ENCODE measurements at regions not wholly inside any gene's neighbourhood (a gene's known extent, or its start where the extent isn't known, plus 50 kb on each side); places are given as distances from the start of the nearest gene placed in this dataset.

DNA sequence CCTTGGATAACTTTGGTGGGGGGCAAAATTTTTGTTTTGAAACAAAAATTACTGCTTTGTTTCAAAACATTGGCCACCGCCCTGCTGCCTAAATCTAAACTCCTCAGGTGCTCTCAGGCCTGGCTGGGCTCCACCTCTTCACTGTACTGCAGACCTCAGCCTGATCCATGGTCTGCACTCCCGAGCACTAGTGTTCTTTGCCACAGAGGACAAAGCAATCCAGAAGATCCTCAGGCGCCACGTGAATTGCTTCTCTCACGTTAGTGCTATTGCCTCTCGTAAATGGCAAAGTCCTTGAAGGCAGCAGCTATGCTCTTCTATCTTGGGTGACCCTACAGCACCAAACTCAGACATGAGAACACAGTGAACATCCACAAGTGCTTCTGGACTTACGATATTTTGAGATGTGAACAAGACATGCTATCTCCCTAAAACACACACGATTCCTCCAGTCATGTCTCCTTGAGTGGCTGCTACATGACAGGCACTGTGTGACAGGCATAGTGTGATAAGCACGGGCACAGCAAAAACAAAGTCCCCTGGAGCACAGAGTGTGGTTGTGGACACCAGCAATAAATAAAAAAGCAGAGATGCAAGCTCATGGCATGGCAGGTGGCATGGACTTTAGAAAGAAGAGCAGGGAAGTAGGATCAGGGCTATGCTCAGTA, 582.1 kb upstream of the DPP6 start:
- no peak for ATAC-seq
- no peak for TF ChIP-seq ISL1 (CRISPR knock-in tag; IDR thresholded peaks at IDR 0.05)
- TF ChIP-seq, protein P1, sequence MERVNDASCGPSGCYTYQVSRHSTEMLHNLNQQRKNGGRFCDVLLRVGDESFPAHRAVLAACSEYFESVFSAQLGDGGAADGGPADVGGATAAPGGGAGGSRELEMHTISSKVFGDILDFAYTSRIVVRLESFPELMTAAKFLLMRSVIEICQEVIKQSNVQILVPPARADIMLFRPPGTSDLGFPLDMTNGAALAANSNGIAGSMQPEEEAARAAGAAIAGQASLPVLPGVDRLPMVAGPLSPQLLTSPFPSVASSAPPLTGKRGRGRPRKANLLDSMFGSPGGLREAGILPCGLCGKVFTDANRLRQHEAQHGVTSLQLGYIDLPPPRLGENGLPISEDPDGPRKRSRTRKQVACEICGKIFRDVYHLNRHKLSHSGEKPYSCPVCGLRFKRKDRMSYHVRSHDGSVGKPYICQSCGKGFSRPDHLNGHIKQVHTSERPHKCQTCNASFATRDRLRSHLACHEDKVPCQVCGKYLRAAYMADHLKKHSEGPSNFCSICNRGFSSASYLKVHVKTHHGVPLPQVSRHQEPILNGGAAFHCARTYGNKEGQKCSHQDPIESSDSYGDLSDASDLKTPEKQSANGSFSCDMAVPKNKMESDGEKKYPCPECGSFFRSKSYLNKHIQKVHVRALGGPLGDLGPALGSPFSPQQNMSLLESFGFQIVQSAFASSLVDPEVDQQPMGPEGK (CRISPR knock-in tag; IDR thresholded peaks at IDR 0.05; ENCODE audit: borderline replicate concordance): no peak
- no peak for TF ChIP-seq ZNF70 (CRISPR knock-in tag; IDR thresholded peaks at IDR 0.05)
- TF ChIP-seq ARNTL (CRISPR knock-in tag; IDR thresholded peaks at IDR 0.05; ENCODE audit: borderline replicate concordance, low read depth): no peak
- no peak for TF ChIP-seq ZFP3 (CRISPR knock-in tag; IDR thresholded peaks at IDR 0.05)
- no peak for TF ChIP-seq RARB (CRISPR knock-in tag; IDR thresholded peaks at IDR 0.05)
- TF ChIP-seq, protein P2, sequence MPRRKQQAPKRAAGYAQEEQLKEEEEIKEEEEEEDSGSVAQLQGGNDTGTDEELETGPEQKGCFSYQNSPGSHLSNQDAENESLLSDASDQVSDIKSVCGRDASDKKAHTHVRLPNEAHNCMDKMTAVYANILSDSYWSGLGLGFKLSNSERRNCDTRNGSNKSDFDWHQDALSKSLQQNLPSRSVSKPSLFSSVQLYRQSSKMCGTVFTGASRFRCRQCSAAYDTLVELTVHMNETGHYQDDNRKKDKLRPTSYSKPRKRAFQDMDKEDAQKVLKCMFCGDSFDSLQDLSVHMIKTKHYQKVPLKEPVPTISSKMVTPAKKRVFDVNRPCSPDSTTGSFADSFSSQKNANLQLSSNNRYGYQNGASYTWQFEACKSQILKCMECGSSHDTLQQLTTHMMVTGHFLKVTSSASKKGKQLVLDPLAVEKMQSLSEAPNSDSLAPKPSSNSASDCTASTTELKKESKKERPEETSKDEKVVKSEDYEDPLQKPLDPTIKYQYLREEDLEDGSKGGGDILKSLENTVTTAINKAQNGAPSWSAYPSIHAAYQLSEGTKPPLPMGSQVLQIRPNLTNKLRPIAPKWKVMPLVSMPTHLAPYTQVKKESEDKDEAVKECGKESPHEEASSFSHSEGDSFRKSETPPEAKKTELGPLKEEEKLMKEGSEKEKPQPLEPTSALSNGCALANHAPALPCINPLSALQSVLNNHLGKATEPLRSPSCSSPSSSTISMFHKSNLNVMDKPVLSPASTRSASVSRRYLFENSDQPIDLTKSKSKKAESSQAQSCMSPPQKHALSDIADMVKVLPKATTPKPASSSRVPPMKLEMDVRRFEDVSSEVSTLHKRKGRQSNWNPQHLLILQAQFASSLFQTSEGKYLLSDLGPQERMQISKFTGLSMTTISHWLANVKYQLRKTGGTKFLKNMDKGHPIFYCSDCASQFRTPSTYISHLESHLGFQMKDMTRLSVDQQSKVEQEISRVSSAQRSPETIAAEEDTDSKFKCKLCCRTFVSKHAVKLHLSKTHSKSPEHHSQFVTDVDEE (CRISPR knock-in tag; IDR thresholded peaks at IDR 0.05): no peak
- TF ChIP-seq ESRRG (CRISPR knock-in tag; IDR thresholded peaks at IDR 0.05): no peak
- TF ChIP-seq PPARA (CRISPR knock-in tag; IDR thresholded peaks at IDR 0.05; ENCODE audit: borderline replicate concordance): no peak
- TF ChIP-seq, protein P3, sequence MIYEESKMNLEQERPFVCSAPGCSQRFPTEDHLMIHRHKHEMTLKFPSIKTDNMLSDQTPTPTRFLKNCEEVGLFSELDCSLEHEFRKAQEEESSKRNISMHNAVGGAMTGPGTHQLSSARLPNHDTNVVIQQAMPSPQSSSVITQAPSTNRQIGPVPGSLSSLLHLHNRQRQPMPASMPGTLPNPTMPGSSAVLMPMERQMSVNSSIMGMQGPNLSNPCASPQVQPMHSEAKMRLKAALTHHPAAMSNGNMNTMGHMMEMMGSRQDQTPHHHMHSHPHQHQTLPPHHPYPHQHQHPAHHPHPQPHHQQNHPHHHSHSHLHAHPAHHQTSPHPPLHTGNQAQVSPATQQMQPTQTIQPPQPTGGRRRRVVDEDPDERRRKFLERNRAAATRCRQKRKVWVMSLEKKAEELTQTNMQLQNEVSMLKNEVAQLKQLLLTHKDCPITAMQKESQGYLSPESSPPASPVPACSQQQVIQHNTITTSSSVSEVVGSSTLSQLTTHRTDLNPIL (CRISPR knock-in tag; IDR thresholded peaks at IDR 0.05; ENCODE audit: low read depth): no peak
- no peak for TF ChIP-seq ZFP30 (CRISPR knock-in tag; IDR thresholded peaks at IDR 0.05)
- no peak for TF ChIP-seq SNAI2 (CRISPR knock-in tag; IDR thresholded peaks at IDR 0.05)
- TF ChIP-seq CSDC2 (CRISPR knock-in tag; IDR thresholded peaks at IDR 0.05): no peak
- no peak for TF ChIP-seq GLIS3 (CRISPR knock-in tag; IDR thresholded peaks at IDR 0.05)
- TF ChIP-seq, protein P4, sequence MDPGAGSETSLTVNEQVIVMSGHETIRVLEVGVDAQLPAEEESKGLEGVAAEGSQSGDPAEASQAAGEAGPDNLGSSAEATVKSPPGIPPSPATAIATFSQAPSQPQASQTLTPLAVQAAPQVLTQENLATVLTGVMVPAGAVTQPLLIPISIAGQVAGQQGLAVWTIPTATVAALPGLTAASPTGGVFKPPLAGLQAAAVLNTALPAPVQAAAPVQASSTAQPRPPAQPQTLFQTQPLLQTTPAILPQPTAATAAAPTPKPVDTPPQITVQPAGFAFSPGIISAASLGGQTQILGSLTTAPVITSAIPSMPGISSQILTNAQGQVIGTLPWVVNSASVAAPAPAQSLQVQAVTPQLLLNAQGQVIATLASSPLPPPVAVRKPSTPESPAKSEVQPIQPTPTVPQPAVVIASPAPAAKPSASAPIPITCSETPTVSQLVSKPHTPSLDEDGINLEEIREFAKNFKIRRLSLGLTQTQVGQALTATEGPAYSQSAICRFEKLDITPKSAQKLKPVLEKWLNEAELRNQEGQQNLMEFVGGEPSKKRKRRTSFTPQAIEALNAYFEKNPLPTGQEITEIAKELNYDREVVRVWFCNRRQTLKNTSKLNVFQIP (CRISPR knock-in tag; IDR thresholded peaks at IDR 0.05; ENCODE audit: borderline replicate concordance, low read depth): no peak
- no peak for TF ChIP-seq TCF4 (CRISPR knock-in tag; IDR thresholded peaks at IDR 0.05; ENCODE audit: borderline replicate concordance)
- TF ChIP-seq, protein P5, sequence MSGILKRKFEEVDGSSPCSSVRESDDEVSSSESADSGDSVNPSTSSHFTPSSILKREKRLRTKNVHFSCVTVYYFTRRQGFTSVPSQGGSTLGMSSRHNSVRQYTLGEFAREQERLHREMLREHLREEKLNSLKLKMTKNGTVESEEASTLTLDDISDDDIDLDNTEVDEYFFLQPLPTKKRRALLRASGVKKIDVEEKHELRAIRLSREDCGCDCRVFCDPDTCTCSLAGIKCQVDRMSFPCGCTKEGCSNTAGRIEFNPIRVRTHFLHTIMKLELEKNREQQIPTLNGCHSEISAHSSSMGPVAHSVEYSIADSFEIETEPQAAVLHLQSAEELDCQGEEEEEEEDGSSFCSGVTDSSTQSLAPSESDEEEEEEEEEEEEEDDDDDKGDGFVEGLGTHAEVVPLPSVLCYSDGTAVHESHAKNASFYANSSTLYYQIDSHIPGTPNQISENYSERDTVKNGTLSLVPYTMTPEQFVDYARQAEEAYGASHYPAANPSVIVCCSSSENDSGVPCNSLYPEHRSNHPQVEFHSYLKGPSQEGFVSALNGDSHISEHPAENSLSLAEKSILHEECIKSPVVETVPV (CRISPR knock-in tag; IDR thresholded peaks at IDR 0.05): no peak
- no peak for TF ChIP-seq ZNF8 (CRISPR knock-in tag; IDR thresholded peaks at IDR 0.05)
- no peak for TF ChIP-seq ZNF565 (CRISPR knock-in tag; conservative IDR thresholded peaks at IDR 0.05; ENCODE audit: low read depth)

DNA sequence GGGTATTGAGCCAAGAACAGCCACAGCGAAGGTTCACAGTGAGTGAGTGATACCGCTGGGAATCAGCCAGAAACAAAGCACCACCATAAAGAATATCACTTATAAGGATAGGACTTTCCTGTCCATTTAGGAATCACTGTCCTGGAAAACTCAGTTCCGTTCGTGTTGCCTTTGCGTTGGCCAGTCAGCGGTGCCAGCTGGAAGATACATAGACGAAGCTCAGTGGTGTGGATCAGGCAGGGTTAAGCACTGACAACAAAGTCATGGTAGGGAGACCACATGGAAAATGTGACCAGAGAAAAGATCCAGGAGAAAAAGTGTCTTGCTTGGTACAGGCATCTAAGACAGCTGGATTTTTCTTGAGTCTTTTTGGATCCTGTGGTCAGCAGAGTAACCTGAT, 579.7 kb upstream of the DPP6 start:
- no peak for ATAC-seq
- no peak for TF ChIP-seq RARB (CRISPR knock-in tag; IDR thresholded peaks at IDR 0.05)
- no peak for TF ChIP-seq ESRRG (CRISPR knock-in tag; IDR thresholded peaks at IDR 0.05)
- TF ChIP-seq, protein P2 (CRISPR knock-in tag; IDR thresholded peaks at IDR 0.05): no peak
- TF ChIP-seq, protein P1 (CRISPR knock-in tag; IDR thresholded peaks at IDR 0.05; ENCODE audit: borderline replicate concordance): no peak
- TF ChIP-seq ZFP3 (CRISPR knock-in tag; IDR thresholded peaks at IDR 0.05): no peak
- TF ChIP-seq, protein P3 (CRISPR knock-in tag; IDR thresholded peaks at IDR 0.05; ENCODE audit: low read depth): no peak
- no peak for TF ChIP-seq ZC3H10 (CRISPR knock-in tag; IDR thresholded peaks at IDR 0.05)
- TF ChIP-seq TCF4 (CRISPR knock-in tag; IDR thresholded peaks at IDR 0.05; ENCODE audit: borderline replicate concordance): no peak
- TF ChIP-seq ZNF565 (CRISPR knock-in tag; conservative IDR thresholded peaks at IDR 0.05; ENCODE audit: low read depth): no peak
- TF ChIP-seq, protein P5 (CRISPR knock-in tag; IDR thresholded peaks at IDR 0.05): no peak
- TF ChIP-seq SNAI2 (CRISPR knock-in tag; IDR thresholded peaks at IDR 0.05): no peak
- no peak for TF ChIP-seq CSDC2 (CRISPR knock-in tag; IDR thresholded peaks at IDR 0.05)
- TF ChIP-seq ZNF70 (CRISPR knock-in tag; IDR thresholded peaks at IDR 0.05): no peak
- no peak for TF ChIP-seq ISL1 (CRISPR knock-in tag; IDR thresholded peaks at IDR 0.05)
- no peak for TF ChIP-seq ARNTL (CRISPR knock-in tag; IDR thresholded peaks at IDR 0.05; ENCODE audit: borderline replicate concordance, low read depth)

Data from SK-N-SH treated with all-trans-retinoic acid at 6 μM for 48 hours (cell line).